H1 (cell line): ENCODE measurements at regions not wholly inside any gene's neighbourhood (a gene's known extent, or its start where the extent isn't known, plus 50 kb on each side); places are given as distances from the start of the nearest gene placed in this dataset.

Experiments used
- CTCF ChIA-PET: fragments of 300-600 bp; sonication (Branson Sonifier 250); formaldehyde crosslinking; loops from one replicate; lab custom pipeline; 2021; ENCODE audit not compliant: partially characterized antibody; lab: Charles Lee
- POLR2A ChIA-PET: fragments of 300-600 bp; sonication (Branson Sonifier 250); formaldehyde crosslinking; loops from one replicate; lab custom pipeline; 2021; ENCODE audit warnings: inconsistent platforms; ENCODE audit not compliant: partially characterized antibody; lab: Charles Lee
- DNase-seq, 2 experiments: peaks; one replicate each; pipeline versions ENCODE4 v3.0.0 to v3.0.0-alpha.2; 2010 to 2022; ENCODE audit warnings: low spot score in 2 of 2, low read depth in 1 of 2, mixed read lengths in 1 of 2
- FAIRE-seq: peaks from 2 replicates; lab custom pipeline; 2011; peaks lifted over from hg19 to GRCh38; lab: Jason Lieb, UNC
- H2AFZ ChIP-seq: 2 replicates; pipeline ENCODE4 v1.8.1; 2012; ENCODE audit warnings: low read length, inconsistent platforms
- H2AK5ac ChIP-seq: 2 replicates; pipeline ENCODE4 v1.6.1; 2013; ENCODE audit warnings: low read depth, low read length
- H2BK120ac ChIP-seq: replicated peaks from 2 replicates; pipeline ENCODE3; 2013; ENCODE audit warnings: low read depth, low read length, inconsistent platforms
- H2BK12ac ChIP-seq: 2 replicates; pipeline ENCODE4 v1.6.1; 2013; ENCODE audit warnings: low read depth, low read length
- H2BK15ac ChIP-seq: 2 replicates; pipeline ENCODE4 v1.6.1; 2013; ENCODE audit warnings: low read length
- H2BK20ac ChIP-seq: 2 replicates; pipeline ENCODE4 v1.6.1; 2013; ENCODE audit warnings: low read length
- H2BK5ac ChIP-seq: 2 replicates; pipeline ENCODE4 v1.6.1; 2013; ENCODE audit warnings: low read depth, low read length
- H3K14ac ChIP-seq: 2 replicates; pipeline ENCODE4 v1.6.1; 2013; ENCODE audit warnings: inconsistent platforms; ENCODE audit not compliant: insufficient read length
- H3K18ac ChIP-seq: 2 replicates; pipeline ENCODE4 v1.6.1; 2013; ENCODE audit warnings: low read length; ENCODE audit errors: extremely low read depth
- H3K23ac ChIP-seq: 2 replicates; pipeline ENCODE4 v1.6.1; 2013; ENCODE audit warnings: inconsistent platforms; ENCODE audit not compliant: insufficient read length
- H3K23me2 ChIP-seq: 2 replicates; pipeline ENCODE4 v1.6.1; 2013; ENCODE audit warnings: low read depth, low read length
- H3K27ac ChIP-seq: 2 replicates; pipeline ENCODE4 v1.6.1; 2011; ENCODE audit warnings: low read depth, low read length, inconsistent platforms
- H3K27me3 ChIP-seq, 4 experiments: replicated peaks in 1 of 4; 1 replicate in 1 of 4; 2 replicates in 3 of 4; pipeline versions ENCODE4 v1.6.1 to v1.8.1; 2011 to 2013; ENCODE audit warnings: low read length in 3 of 4, mild to moderate bottlenecking in 3 of 4, inconsistent platforms in 2 of 4, mixed read lengths in 2 of 4, moderate library complexity in 1 of 4; ENCODE audit not compliant: control insufficient read depth in 3 of 4, insufficient read depth in 3 of 4; ENCODE audit errors: extremely low read depth in 1 of 4
- H3K36me3 ChIP-seq, 4 experiments: 2 replicates each; pipeline versions ENCODE4 v1.6.1 to v1.8.1; 2011 to 2013; ENCODE audit warnings: mild to moderate bottlenecking in 4 of 4, low read length in 3 of 4, moderate library complexity in 2 of 4, control low read depth in 1 of 4, inconsistent platforms in 1 of 4; ENCODE audit not compliant: insufficient read depth in 4 of 4, control insufficient read depth in 2 of 4
- H3K4ac ChIP-seq: replicated peaks from 2 replicates; pipeline ENCODE3; 2013; ENCODE audit warnings: low read length, low read depth, mixed read lengths, inconsistent platforms; ENCODE audit not compliant: insufficient read length
- H3K4me1 ChIP-seq, 4 experiments: replicated peaks in 1 of 4; 1 replicate in 1 of 4; 2 replicates in 3 of 4; pipeline versions ENCODE4 v1.6.1 to v1.8.1; 2011 to 2013; ENCODE audit warnings: low read length in 3 of 4, inconsistent platforms in 2 of 4, mixed read lengths in 1 of 4; ENCODE audit not compliant: insufficient read depth in 4 of 4, control insufficient read depth in 3 of 4
- H3K4me2 ChIP-seq, 2 experiments: 2 replicates each; pipeline versions ENCODE4 v1.6.1 to v1.8.1; 2011 to 2013; ENCODE audit warnings: low read depth in 2 of 2, low read length in 2 of 2, control low read depth in 1 of 2, inconsistent platforms in 1 of 2, mild to moderate bottlenecking in 1 of 2; ENCODE audit not compliant: insufficient read depth in 1 of 2
- H3K4me3 ChIP-seq, 4 experiments: fragments of 200-600, 300-600 bp in 1 of 4; sonication (generic), shearing (Covaris generic), sonication (Bioruptor Twin) in 1 of 4; 2 replicates each; pipeline versions ENCODE4 v1.5.1 to v1.8.1; 2011 to 2016; ENCODE audit warnings: low read length in 4 of 4, low read depth in 3 of 4, control low read depth in 2 of 4, inconsistent platforms in 2 of 4, mild to moderate bottlenecking in 2 of 4, mixed read lengths in 1 of 4, moderate library complexity in 1 of 4; ENCODE audit not compliant: insufficient read depth in 2 of 4; ENCODE audit errors: extremely low read depth in 1 of 4
- H3K56ac ChIP-seq: replicated peaks from 2 replicates; pipeline ENCODE3; 2013; ENCODE audit warnings: low read depth, mild to moderate bottlenecking, mixed read lengths, low read length, inconsistent platforms; ENCODE audit not compliant: insufficient read length
- H3K79me1 ChIP-seq: 2 replicates; pipeline ENCODE4 v1.6.1; 2013; ENCODE audit warnings: low read depth, low read length, control low read depth
- H3K79me2 ChIP-seq, 2 experiments: 2 replicates each; pipeline versions ENCODE4 v1.6.1 to v1.8.1; 2012 to 2013; ENCODE audit warnings: low read length in 2 of 2, mild to moderate bottlenecking in 2 of 2, inconsistent platforms in 1 of 2; ENCODE audit not compliant: insufficient read depth in 2 of 2, control insufficient read depth in 1 of 2
- H3K9ac ChIP-seq, 4 experiments: replicated peaks in 1 of 4; 1 replicate in 1 of 4; 2 replicates in 3 of 4; pipeline versions ENCODE4 v1.6.1 to v1.8.1; 2011 to 2013; ENCODE audit warnings: low read depth in 3 of 4, low read length in 3 of 4, control low read depth in 2 of 4, mild to moderate bottlenecking in 2 of 4, moderate library complexity in 2 of 4, inconsistent platforms in 1 of 4; ENCODE audit errors: extremely low read depth in 1 of 4
- H3K9me3 ChIP-seq, 2 experiments: 2 replicates each; pipeline versions ENCODE4 v1.6.1 to v1.8.1; 2012 to 2013; ENCODE audit warnings: mild to moderate bottlenecking in 2 of 2, moderate library complexity in 2 of 2, control low read depth in 1 of 2, inconsistent platforms in 1 of 2, low read depth in 1 of 2, low read length in 1 of 2, mixed read lengths in 1 of 2; ENCODE audit not compliant: insufficient read depth in 2 of 2
- H4K20me1 ChIP-seq, 2 experiments: replicated peaks in 1 of 2; 2 replicates each; pipeline versions ENCODE3 to v1.8.1; 2011 to 2013; ENCODE audit warnings: inconsistent platforms in 2 of 2, low read length in 2 of 2, mild to moderate bottlenecking in 1 of 2; ENCODE audit not compliant: insufficient read depth in 2 of 2, control insufficient read depth in 1 of 2
- H4K5ac ChIP-seq: 2 replicates; pipeline ENCODE4 v1.6.1; 2013; ENCODE audit warnings: low read length, low read depth, mixed read lengths, inconsistent platforms; ENCODE audit not compliant: insufficient read length
- H4K8ac ChIP-seq: 2 replicates; pipeline ENCODE4 v1.8.0; 2013; ENCODE audit warnings: mild to moderate bottlenecking, moderate library complexity, low read length, inconsistent platforms; ENCODE audit not compliant: insufficient read depth; ENCODE audit errors: extremely low read depth
- H4K91ac ChIP-seq: replicated peaks from 2 replicates; pipeline ENCODE3; 2013; ENCODE audit warnings: low read length, mixed read lengths, inconsistent platforms; ENCODE audit not compliant: insufficient read length
- CEBPB ChIP-seq: IDR thresholded peaks from 2 replicates; pipeline ENCODE4 v1.6.1; 2012; ENCODE audit warnings: low read depth, low read length
- EP300 ChIP-seq, 2 experiments: IDR thresholded peaks; 1 replicate in 1 of 2; 2 replicates in 1 of 2; pipeline ENCODE4 v1.6.1; 2011 to 2012; ENCODE audit warnings: low read depth in 2 of 2, low read length in 2 of 2, mild to moderate bottlenecking in 2 of 2, borderline replicate concordance in 1 of 2, inconsistent platforms in 1 of 2, moderate library complexity in 1 of 2
- MAFK ChIP-seq: IDR thresholded peaks from 2 replicates; pipeline ENCODE4 v1.6.1; 2012; ENCODE audit warnings: low read depth, mild to moderate bottlenecking, improper control_type of control experiment, low read length
- WGBS, 2 experiments: shearing (Covaris generic) in 1 of 2; methylation state at CpG; one replicate each; pipeline versions ENCODE4 v1.1.6 to v1.1.7; 2013 to 2015; ENCODE audit warnings: low lambda C conversion rate in 2 of 2, mixed read lengths in 2 of 2, inconsistent platforms in 1 of 2, low coverage in 1 of 2, missing lambda C conversion rate in 1 of 2; ENCODE audit not compliant: insufficient replicate concordance in 2 of 2, insufficient coverage in 1 of 2, insufficient read length in 1 of 2; ENCODE audit errors: extremely low coverage in 1 of 2, missing lambda C conversion rate in 1 of 2; 5-methylcytosine and 5-hydroxymethylcytosine counted together

DNA sequence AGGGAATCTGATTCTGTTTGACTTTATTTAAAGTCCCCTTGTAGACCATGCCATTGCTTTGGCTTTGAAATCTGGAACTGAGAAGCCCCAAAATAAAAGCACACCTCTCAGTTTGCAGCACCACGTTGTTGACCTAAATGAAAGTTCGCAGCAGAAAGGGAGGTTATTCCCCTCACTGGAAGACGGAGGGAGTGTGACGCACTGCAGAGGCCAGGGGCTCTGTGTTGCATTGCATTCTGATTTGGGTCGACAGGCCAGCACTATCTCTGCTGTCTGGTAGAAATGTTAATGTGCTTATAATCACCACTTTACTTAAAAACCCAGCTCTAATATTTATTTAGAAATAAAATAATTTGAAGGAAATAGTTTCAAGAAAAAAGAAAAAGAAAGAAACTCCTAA is 675.2 kb upstream of the NR5A2 start:
- ChIA-PET CTCF (interaction anchor here (2.1 kb wide), 1 partner anchor 14 kb away, joined by 6 read pairs; no protein-coding TSS in a partner anchor), POLR2A (no interaction called here)
- no peak overlapping the region for H3K56ac ChIP-seq
- no peak overlapping the region for H2BK5ac ChIP-seq
- no peak overlapping the region for H4K91ac ChIP-seq
- no peak overlapping the region for H3K4me2 ChIP-seq
- no peaks in the 10 kb centered on the region for H3K23me2 ChIP-seq
- WGBS, 2 experiments = 81% methylated on average over 5 of the region's 5 CpGs; no CpG with 5 or more reads in 1 of the 2 experiments
- H3K4ac ChIP-seq = no peak overlapping the region
- H3K79me2 ChIP-seq = no peaks in the 10 kb centered on the region
- H4K20me1 ChIP-seq = no peaks in the 10 kb centered on the region
- H3K9ac ChIP-seq = no peak overlapping the region
- no peak overlapping the region for H2BK15ac ChIP-seq
- H2BK120ac ChIP-seq = no peak overlapping the region
- no peak overlapping the region for H3K27ac ChIP-seq
- no peak overlapping the region for H3K4me3 ChIP-seq
- no peaks in the 10 kb centered on the region for H3K36me3 ChIP-seq
- H3K4me1 ChIP-seq = no peaks in the 10 kb centered on the region
- H2BK20ac ChIP-seq = no peak overlapping the region
- no peak overlapping the region for H4K8ac ChIP-seq
- H3K14ac ChIP-seq = no peak overlapping the region
- no peak overlapping the region for H3K23ac ChIP-seq
- H3K27me3 ChIP-seq = no peaks in the 10 kb centered on the region
- H2BK12ac ChIP-seq = no peak overlapping the region
- DNase-seq (no peak), FAIRE-seq (no peak)
- H3K18ac ChIP-seq = no peak overlapping the region
- no peaks in the 10 kb centered on the region for H3K9me3 ChIP-seq
- no peaks in the 10 kb centered on the region for H3K79me1 ChIP-seq
- no peak overlapping the region for H2AK5ac ChIP-seq
- 0 out of 2 replicates have a peak overlapping the region, but pooled peaks have one; percentile 36 for H2AFZ ChIP-seq
- H4K5ac ChIP-seq = no peak overlapping the region
- TF ChIP-seq CEBPB (no peak), MAFK (no peak), EP300 (IDR thresholded peaks at IDR 0.05; ENCODE audit: borderline replicate concordance in 1 of 2, low read depth in 2 of 2, low read length in 2 of 2) (no peak)
